ENCODE measurements at regions not wholly inside any gene's neighbourhood (a gene's known extent, or its start where the extent isn't known, plus 50 kb on each side); places are given as distances from the start of the nearest gene placed in this dataset.

DNA sequence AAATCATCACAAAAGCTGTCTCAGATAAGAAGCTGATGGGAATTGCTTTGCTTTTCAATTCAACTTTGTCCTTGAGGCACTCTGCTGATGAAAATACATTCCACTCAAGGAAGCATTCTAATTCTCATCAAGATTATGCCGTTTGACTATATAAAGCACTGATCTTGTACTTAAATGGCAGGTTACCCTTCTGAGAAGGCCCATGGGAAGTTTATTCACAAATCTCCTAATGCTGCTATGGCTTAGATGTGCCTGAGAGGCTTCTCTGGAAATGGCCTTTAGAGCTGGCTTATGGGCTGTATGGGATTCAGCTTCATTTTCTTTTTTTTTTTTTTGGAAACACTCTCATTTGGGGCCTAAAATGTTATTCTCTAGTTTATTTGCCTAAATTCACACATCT lies 69.7 kb upstream of the ARNT2 start:
- Histone ChIP-seq H3K79me2 (ENCODE audit: insufficient read depth) (no peaks in the 10 kb centered on the region), H3K36me3 (ENCODE audit: low read depth) (no peaks in the 10 kb centered on the region), H3K4me1 (ENCODE audit: insufficient read depth) (no peaks in the 10 kb centered on the region), H3F3A (ENCODE audit: insufficient read depth) (no peaks in the 10 kb centered on the region), H4K20me1 (ENCODE audit: insufficient read depth) (no peaks in the 10 kb centered on the region), H3K9me3 (ENCODE audit: low read depth) (no peaks in the 10 kb centered on the region), H3K9ac (no peak overlapping the region), H3K4me2 (ENCODE audit: unreplicated experiment) (no peak overlapping the region), H3K9me2 (ENCODE audit: insufficient read depth) (no peaks in the 10 kb centered on the region), H2AFZ (no peak overlapping the region), H3K4me3 (no peak overlapping the region), H3K27me3 (replicated peaks; ENCODE audit: insufficient read depth) (peaks cover 31% of the 10 kb centered on the region), H3K27ac (no peak overlapping the region)
- DNase-seq = no peak
- in situ Hi-C loops (cut with MboI) = no loop called here
- no peak for TF ChIP-seq EZH2 (IDR thresholded peaks at IDR 0.05; ENCODE audit: insufficient read depth, poor library complexity, severe bottlenecking)
- no peak for TF ChIP-seq EZH2phosphoT487 (IDR thresholded peaks at IDR 0.05; ENCODE audit: insufficient read depth, low read depth)
- WGBS, 2 experiments (ENCODE audit: low coverage in 1 of 2, low lambda C conversion rate in 2 of 2, missing lambda C conversion rate in 2 of 2) = 41 to 42% methylated on average over 1 of the region's 1 CpG

DNA sequence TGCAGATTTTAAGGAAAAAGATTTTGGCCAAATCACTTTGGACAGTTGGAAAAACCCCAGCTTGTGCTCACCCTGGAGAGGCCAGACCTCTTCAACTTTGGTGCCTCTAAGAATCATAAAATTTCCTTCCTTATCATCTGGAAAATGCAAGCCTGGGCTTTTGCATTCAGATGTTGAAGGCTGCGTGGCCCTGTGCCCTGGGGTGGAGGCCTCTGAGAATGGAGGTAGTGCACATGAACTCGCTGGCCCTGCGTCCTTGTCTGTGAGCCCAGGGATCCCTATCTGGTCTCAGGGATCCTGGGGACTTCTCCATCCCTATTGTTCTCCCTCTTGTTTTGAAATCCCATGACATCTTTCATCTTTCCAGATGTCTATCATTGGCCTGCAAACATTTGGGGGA lies 64.6 kb upstream of the ARNT2 start:
- TF ChIP-seq EZH2phosphoT487 (IDR thresholded peaks at IDR 0.05; ENCODE audit: insufficient read depth, low read depth) = no peak
- TF ChIP-seq EZH2 (IDR thresholded peaks at IDR 0.05; ENCODE audit: insufficient read depth, poor library complexity, severe bottlenecking) = no peak
- Histone ChIP-seq H3F3A (ENCODE audit: insufficient read depth) (no peaks in the 10 kb centered on the region), H3K9ac (no peak overlapping the region), H3K27me3 (replicated peaks; ENCODE audit: insufficient read depth) (peaks cover 57% of the 10 kb centered on the region), H3K4me1 (ENCODE audit: insufficient read depth) (no peaks in the 10 kb centered on the region), H3K27ac (no peak overlapping the region), H2AFZ (no peak overlapping the region), H3K9me2 (ENCODE audit: insufficient read depth) (no peaks in the 10 kb centered on the region), H4K20me1 (ENCODE audit: insufficient read depth) (no peaks in the 10 kb centered on the region), H3K36me3 (ENCODE audit: low read depth) (no peaks in the 10 kb centered on the region), H3K9me3 (ENCODE audit: low read depth) (no peaks in the 10 kb centered on the region), H3K4me3 (no peak overlapping the region), H3K79me2 (ENCODE audit: insufficient read depth) (no peaks in the 10 kb centered on the region), H3K4me2 (ENCODE audit: unreplicated experiment) (no peak overlapping the region)
- no peak for DNase-seq
- in situ Hi-C loops (cut with MboI) = no loop called here
- 53 to 64% methylated on average over 3 of the region's 3 CpGs for WGBS, 2 experiments (ENCODE audit: low coverage in 1 of 2, low lambda C conversion rate in 2 of 2, missing lambda C conversion rate in 2 of 2)

DNA sequence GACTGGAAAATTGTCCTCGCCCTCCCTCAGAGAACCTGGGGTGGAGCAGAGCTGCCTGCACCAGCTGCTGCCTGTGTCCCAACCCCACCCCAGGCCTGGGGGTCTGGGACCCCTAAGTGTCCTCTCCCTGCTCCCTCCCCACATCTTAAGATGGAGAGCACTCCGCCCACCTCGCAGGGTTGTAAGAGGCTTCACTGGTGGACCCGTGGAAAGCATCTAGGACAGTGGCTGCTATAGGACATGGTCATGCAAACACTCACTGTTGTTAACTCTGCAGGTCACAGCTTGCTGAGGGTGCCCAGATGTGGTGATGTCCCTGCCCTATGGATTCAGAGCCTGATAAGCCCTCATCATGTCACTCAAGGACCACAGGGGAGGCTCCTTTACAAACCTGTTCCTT lies 62.0 kb upstream of the ARNT2 start:
- Histone ChIP-seq H3K4me1 (ENCODE audit: insufficient read depth) (no peaks in the 10 kb centered on the region), H3K79me2 (ENCODE audit: insufficient read depth) (no peaks in the 10 kb centered on the region), H3K4me3 (no peak overlapping the region), H3K9me3 (ENCODE audit: low read depth) (no peaks in the 10 kb centered on the region), H3K9ac (no peak overlapping the region), H3K9me2 (ENCODE audit: insufficient read depth) (no peaks in the 10 kb centered on the region), H3K27ac (no peak overlapping the region), H3K36me3 (ENCODE audit: low read depth) (no peaks in the 10 kb centered on the region), H4K20me1 (ENCODE audit: insufficient read depth) (no peaks in the 10 kb centered on the region), H3K4me2 (ENCODE audit: unreplicated experiment) (no peak overlapping the region), H2AFZ (no peak overlapping the region), H3K27me3 (replicated peaks; ENCODE audit: insufficient read depth) (peaks cover 59% of the 10 kb centered on the region), H3F3A (ENCODE audit: insufficient read depth) (no peaks in the 10 kb centered on the region)
- 65 to 66% methylated on average over 4 of the region's 4 CpGs for WGBS, 2 experiments (ENCODE audit: low coverage in 1 of 2, low lambda C conversion rate in 2 of 2, missing lambda C conversion rate in 2 of 2)
- DNase-seq = no peak
- TF ChIP-seq EZH2 (IDR thresholded peaks at IDR 0.05; ENCODE audit: insufficient read depth, poor library complexity, severe bottlenecking) = no peak
- TF ChIP-seq EZH2phosphoT487 (IDR thresholded peaks at IDR 0.05; ENCODE audit: insufficient read depth, low read depth) = no peak
- in situ Hi-C loops (cut with MboI) = no loop called here

DNA sequence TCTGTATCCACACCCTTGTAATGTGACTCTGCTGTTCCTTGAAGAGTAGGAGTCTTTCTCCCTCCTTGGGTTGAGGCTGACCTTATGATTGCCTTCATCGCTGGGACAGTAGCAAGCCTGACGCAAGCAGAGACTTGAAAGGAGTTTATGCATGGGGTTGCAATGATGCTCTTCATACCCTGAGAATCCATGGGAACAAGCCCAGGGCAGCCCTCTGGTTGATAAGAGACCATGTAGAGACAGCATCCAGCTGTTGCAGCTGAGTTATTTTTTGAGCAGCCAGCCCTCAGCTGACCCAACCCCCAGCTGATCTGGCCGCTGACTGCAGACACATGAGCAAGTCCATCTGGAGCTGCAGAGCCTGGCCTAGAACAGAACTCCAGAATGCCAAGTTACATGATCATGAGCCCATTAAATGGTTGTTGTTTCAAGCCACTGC lies 60.6 kb upstream of the ARNT2 start:
- H3K27ac ChIP-seq = no peak overlapping the region

More for the DNA sequence above, 60.6 kb upstream of the ARNT2 start:
- no peak overlapping the region for H3K9ac ChIP-seq
- peaks cover 62% of the 10 kb centered on the region for H3K27me3 ChIP-seq (replicated peaks; ENCODE audit: insufficient read depth)
- no peak overlapping the region for H3K4me2 ChIP-seq (ENCODE audit: unreplicated experiment)
- H3K9me3 ChIP-seq (ENCODE audit: low read depth) = no peaks in the 10 kb centered on the region
- H4K20me1 ChIP-seq (ENCODE audit: insufficient read depth) = no peaks in the 10 kb centered on the region
- TF ChIP-seq EZH2 (IDR thresholded peaks at IDR 0.05; ENCODE audit: insufficient read depth, poor library complexity, severe bottlenecking) (no peak), EZH2phosphoT487 (IDR thresholded peaks at IDR 0.05; ENCODE audit: insufficient read depth, low read depth) (no peak)
- in situ Hi-C loops (cut with MboI) = no loop called here
- H3K4me3 ChIP-seq = no peak overlapping the region
- no peaks in the 10 kb centered on the region for H3F3A ChIP-seq (ENCODE audit: insufficient read depth)
- DNase-seq = no peak
- H3K79me2 ChIP-seq (ENCODE audit: insufficient read depth) = no peaks in the 10 kb centered on the region
- H3K4me1 ChIP-seq (ENCODE audit: insufficient read depth) = no peaks in the 10 kb centered on the region
- H3K9me2 ChIP-seq (ENCODE audit: insufficient read depth) = no peaks in the 10 kb centered on the region
- no peak overlapping the region for H2AFZ ChIP-seq
- H3K36me3 ChIP-seq (ENCODE audit: low read depth) = no peaks in the 10 kb centered on the region
- WGBS, 2 experiments (ENCODE audit: low coverage in 1 of 2, low lambda C conversion rate in 2 of 2, missing lambda C conversion rate in 2 of 2) = 23% methylated on average over 3 of the region's 3 CpGs
